ENCODE measurements at regions not wholly inside any gene's neighbourhood (a gene's known extent, or its start where the extent isn't known, plus 50 kb on each side); places are given as distances from the start of the nearest gene placed in this dataset.

DNA sequence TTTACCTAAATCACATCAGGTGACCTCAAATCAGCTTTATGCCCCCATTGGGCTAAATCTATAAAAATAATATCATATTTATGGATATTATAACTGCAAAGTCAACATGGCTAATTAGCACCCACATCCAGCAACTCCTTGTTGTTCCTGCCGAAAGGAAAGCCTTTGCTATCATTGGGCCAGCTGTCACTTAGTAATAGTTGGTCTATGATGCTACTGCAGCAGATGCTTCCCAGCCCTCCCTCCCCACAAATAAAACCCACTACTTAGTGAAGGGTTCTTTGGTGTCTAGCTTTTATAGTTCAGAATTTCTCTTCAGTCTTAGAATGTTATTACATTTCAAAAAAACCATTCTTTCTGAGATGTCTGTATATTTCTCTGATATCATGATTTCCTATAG, 116.9 kb upstream of the ENPEP start:
- Histone ChIP-seq H3K27me3 (ENCODE audit: control insufficient read depth in 1 of 2, insufficient read depth in 2 of 2, low read length in 2 of 2) (no peaks in the 10 kb centered on the region), H2AFZ (ENCODE audit: low read length) (no peak overlapping the region)

More for the DNA sequence above, 116.9 kb upstream of the ENPEP start:
- no peak overlapping the region for H3K27ac ChIP-seq (ENCODE audit: extremely low read length, insufficient read depth, low read length)
- no peaks in the 10 kb centered on the region for H3K36me3 ChIP-seq (replicated peaks in 1 of 2; ENCODE audit: control insufficient read depth in 1 of 2, insufficient read depth in 2 of 2, low read length in 2 of 2)
- ChIA-PET POLR2A (no interaction called here), CTCF (ENCODE audit: low intra/inter-chr PET ratio, low total read pairs) (no interaction called here)
- intact Hi-C loops (cut with micrococcal nuclease; ENCODE audit: unreplicated experiment) (no loop called here), in situ Hi-C loops (cut with HindIII; ENCODE audit: extremely low pct_ligation_motif_present, low pct_unique_long_range_greater_than_20kb) (no loop called here)
- TF ChIP-seq ZNF124 (CRISPR knock-in tag; IDR thresholded peaks at IDR 0.05) (no peak), REPIN1 (CRISPR knock-in tag; IDR thresholded peaks at IDR 0.05; ENCODE audit: borderline replicate concordance, low read depth) (no peak), ZKSCAN1 (IDR thresholded peaks at IDR 0.05; ENCODE audit: low read length) (no peak), ZMAT3 (CRISPR knock-in tag; conservative IDR thresholded peaks at IDR 0.05) (no peak)
- TF ChIP-seq, protein P1, sequence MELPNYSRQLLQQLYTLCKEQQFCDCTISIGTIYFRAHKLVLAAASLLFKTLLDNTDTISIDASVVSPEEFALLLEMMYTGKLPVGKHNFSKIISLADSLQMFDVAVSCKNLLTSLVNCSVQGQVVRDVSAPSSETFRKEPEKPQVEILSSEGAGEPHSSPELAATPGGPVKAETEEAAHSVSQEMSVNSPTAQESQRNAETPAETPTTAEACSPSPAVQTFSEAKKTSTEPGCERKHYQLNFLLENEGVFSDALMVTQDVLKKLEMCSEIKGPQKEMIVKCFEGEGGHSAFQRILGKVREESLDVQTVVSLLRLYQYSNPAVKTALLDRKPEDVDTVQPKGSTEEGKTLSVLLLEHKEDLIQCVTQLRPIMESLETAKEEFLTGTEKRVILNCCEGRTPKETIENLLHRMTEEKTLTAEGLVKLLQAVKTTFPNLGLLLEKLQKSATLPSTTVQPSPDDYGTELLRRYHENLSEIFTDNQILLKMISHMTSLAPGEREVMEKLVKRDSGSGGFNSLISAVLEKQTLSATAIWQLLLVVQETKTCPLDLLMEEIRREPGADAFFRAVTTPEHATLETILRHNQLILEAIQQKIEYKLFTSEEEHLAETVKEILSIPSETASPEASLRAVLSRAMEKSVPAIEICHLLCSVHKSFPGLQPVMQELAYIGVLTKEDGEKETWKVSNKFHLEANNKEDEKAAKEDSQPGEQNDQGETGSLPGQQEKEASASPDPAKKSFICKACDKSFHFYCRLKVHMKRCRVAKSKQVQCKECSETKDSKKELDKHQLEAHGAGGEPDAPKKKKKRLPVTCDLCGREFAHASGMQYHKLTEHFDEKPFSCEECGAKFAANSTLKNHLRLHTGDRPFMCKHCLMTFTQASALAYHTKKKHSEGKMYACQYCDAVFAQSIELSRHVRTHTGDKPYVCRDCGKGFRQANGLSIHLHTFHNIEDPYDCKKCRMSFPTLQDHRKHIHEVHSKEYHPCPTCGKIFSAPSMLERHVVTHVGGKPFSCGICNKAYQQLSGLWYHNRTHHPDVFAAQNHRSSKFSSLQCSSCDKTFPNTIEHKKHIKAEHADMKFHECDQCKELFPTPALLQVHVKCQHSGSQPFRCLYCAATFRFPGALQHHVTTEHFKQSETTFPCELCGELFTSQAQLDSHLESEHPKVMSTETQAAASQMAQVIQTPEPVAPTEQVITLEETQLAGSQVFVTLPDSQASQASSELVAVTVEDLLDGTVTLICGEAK (IDR thresholded peaks at IDR 0.05) = no peak
- TF ChIP-seq, protein P1 (CRISPR knock-in tag; IDR thresholded peaks at IDR 0.05) = no peak
- TF ChIP-seq, protein P2, sequence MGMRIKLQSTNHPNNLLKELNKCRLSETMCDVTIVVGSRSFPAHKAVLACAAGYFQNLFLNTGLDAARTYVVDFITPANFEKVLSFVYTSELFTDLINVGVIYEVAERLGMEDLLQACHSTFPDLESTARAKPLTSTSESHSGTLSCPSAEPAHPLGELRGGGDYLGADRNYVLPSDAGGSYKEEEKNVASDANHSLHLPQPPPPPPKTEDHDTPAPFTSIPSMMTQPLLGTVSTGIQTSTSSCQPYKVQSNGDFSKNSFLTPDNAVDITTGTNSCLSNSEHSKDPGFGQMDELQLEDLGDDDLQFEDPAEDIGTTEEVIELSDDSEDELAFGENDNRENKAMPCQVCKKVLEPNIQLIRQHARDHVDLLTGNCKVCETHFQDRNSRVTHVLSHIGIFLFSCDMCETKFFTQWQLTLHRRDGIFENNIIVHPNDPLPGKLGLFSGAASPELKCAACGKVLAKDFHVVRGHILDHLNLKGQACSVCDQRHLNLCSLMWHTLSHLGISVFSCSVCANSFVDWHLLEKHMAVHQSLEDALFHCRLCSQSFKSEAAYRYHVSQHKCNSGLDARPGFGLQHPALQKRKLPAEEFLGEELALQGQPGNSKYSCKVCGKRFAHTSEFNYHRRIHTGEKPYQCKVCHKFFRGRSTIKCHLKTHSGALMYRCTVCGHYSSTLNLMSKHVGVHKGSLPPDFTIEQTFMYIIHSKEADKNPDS (CRISPR knock-in tag; IDR thresholded peaks at IDR 0.05) = no peak
- no peak overlapping the region for H3K9ac ChIP-seq (ENCODE audit: insufficient read depth, low read depth, low read length)
- H3K79me2 ChIP-seq (ENCODE audit: insufficient read depth, low read length) = no peaks in the 10 kb centered on the region
- H3K4me2 ChIP-seq (ENCODE audit: low read depth, low read length) = no peak overlapping the region
- WGBS (ENCODE audit: low lambda C conversion rate) = 0% methylated on average over 1 of the region's 1 CpG
- no peaks in the 10 kb centered on the region for H3K9me3 ChIP-seq (ENCODE audit: low read length)
- H4K20me1 ChIP-seq (ENCODE audit: insufficient read depth, low read length) = no peaks in the 10 kb centered on the region
- DNase-seq (ENCODE audit: low spot score) (no peak), ATAC-seq (no peak), FAIRE-seq (no peak)
- H3K4me3 ChIP-seq (replicated peaks in 1 of 3; ENCODE audit: insufficient read depth in 1 of 3, low read depth in 2 of 3, low read length in 3 of 3) = no peak overlapping the region
- H3K4me1 ChIP-seq (ENCODE audit: insufficient read depth, low read length) = no peaks in the 10 kb centered on the region
- BruUV-seq (replicated peaks) = no TSS peak

Data from HepG2 (cell line).